PFSK-1 (cell line): ENCODE measurements at regions not wholly inside any gene's neighbourhood (a gene's known extent, or its start where the extent isn't known, plus 50 kb on each side); places are given as distances from the start of the nearest gene placed in this dataset.

Experiments used
- FOXP2 ChIP-seq: optimal IDR thresholded peaks from 2 replicates; pipeline ENCODE3; 2011; ENCODE audit warnings: borderline replicate concordance, control low read depth, inconsistent platforms; ENCODE audit not compliant: insufficient read depth; ENCODE audit errors: extremely low read length, extremely low read depth
- POLR2AphosphoS5 ChIP-seq: IDR thresholded peaks from 2 replicates; pipeline ENCODE4 v1.6.1; 2012; ENCODE audit warnings: low read depth, mild to moderate bottlenecking, control low read depth, low read length, moderate library complexity
- REST ChIP-seq, 2 experiments: IDR thresholded peaks; 2 replicates each; pipeline versions ENCODE4 v1.6.1 to v1.8.0; 2011 to 2012; ENCODE audit warnings: low read depth in 2 of 2, low read length in 2 of 2, control low read depth in 1 of 2, inconsistent platforms in 1 of 2, mild to moderate bottlenecking in 1 of 2, moderate library complexity in 1 of 2; ENCODE audit not compliant: insufficient read depth in 1 of 2
- SIN3A ChIP-seq: IDR thresholded peaks from 2 replicates; pipeline ENCODE4 v1.6.1; 2012; ENCODE audit warnings: mild to moderate bottlenecking, low read length, moderate library complexity, borderline replicate concordance; ENCODE audit not compliant: insufficient read depth
- TAF1 ChIP-seq: IDR thresholded peaks from 2 replicates; pipeline ENCODE4 v1.6.1; 2012; ENCODE audit warnings: low read length, control low read depth, borderline replicate concordance; ENCODE audit not compliant: insufficient read depth

- TF ChIP-seq TAF1 (no peak), REST (IDR thresholded peaks at IDR 0.05; ENCODE audit: insufficient read depth in 1 of 2, low read depth in 2 of 2, low read length in 2 of 2) (no peak), SIN3A (no peak), POLR2AphosphoS5 (no peak), FOXP2 (no peak)
Measured at GRCh38 chr5:40333459-40334241, 346.1 kb upstream of the PTGER4 start.
